Activated B cell treated with CpG ODN at 0.5 μM for 24 hours (primary cell): ENCODE measurements at regions not wholly inside any gene's neighbourhood (a gene's known extent, or its start where the extent isn't known, plus 50 kb on each side); places are given as distances from the start of the nearest gene placed in this dataset.

Experiments used
- ATAC-seq: fragments of 200-7000 bp; cut with Tn5 transposase; one replicate; pipeline ENCODE4 v1.10.0; 2021; ENCODE audit warnings: low read depth, mild to moderate bottlenecking, moderate library complexity
- CTCF ChIA-PET: fragments of 350-600 bp; sonication (Branson Sonifier 250); formaldehyde crosslinking; loops from one replicate; lab custom pipeline; 2021; ENCODE audit warnings: antibody characterized with exemption; lab: Charles Lee
- POLR2A ChIA-PET: fragments of 350-600 bp; sonication (Branson Sonifier 250); formaldehyde crosslinking; loops from one replicate; lab custom pipeline; 2021; ENCODE audit warnings: antibody characterized with exemption; lab: Charles Lee
- DNase-seq: peaks from one replicate; pipeline ENCODE4 v3.0.0; 2022
- H3K27ac Mint-ChIP-seq: one replicate; pipeline ENCODE4 v1.8.0; 2020; ENCODE audit warnings: mixed read lengths
- H3K27me3 Mint-ChIP-seq: one replicate; pipeline ENCODE4 v1.8.0; 2021; ENCODE audit warnings: mixed read lengths
- H3K36me3 Mint-ChIP-seq: one replicate; pipeline ENCODE4 v1.8.0; 2021; ENCODE audit warnings: low read depth, mixed read lengths
- H3K4me1 Mint-ChIP-seq: one replicate; pipeline ENCODE4 v1.8.0; 2021; ENCODE audit warnings: mixed read lengths
- H3K4me3 Mint-ChIP-seq: one replicate; pipeline ENCODE4 v1.8.0; 2020; ENCODE audit warnings: mild to moderate bottlenecking, mixed read lengths
- H3K9me3 Mint-ChIP-seq: one replicate; pipeline ENCODE4 v1.8.0; 2020; ENCODE audit warnings: mixed read lengths
- intact Hi-C: fragments of 100-400 bp; cut with micrococcal nuclease; formaldehyde crosslinking; loops from one replicate; pipeline ENCODE4 v1.15.1; 2024
- TF ChIP-seq, protein P1 (sequence below): fragments of 200-600 bp; IDR thresholded peaks from one replicate; pipeline ENCODE4 v1.8.0; 2022; ENCODE audit warnings: antibody characterized with exemption, mild to moderate bottlenecking

- H3K36me3 Mint-ChIP-seq: no peaks in the 10 kb centered on the region
- no peaks in the 10 kb centered on the region for H3K4me1 Mint-ChIP-seq
- TF ChIP-seq, protein P1, sequence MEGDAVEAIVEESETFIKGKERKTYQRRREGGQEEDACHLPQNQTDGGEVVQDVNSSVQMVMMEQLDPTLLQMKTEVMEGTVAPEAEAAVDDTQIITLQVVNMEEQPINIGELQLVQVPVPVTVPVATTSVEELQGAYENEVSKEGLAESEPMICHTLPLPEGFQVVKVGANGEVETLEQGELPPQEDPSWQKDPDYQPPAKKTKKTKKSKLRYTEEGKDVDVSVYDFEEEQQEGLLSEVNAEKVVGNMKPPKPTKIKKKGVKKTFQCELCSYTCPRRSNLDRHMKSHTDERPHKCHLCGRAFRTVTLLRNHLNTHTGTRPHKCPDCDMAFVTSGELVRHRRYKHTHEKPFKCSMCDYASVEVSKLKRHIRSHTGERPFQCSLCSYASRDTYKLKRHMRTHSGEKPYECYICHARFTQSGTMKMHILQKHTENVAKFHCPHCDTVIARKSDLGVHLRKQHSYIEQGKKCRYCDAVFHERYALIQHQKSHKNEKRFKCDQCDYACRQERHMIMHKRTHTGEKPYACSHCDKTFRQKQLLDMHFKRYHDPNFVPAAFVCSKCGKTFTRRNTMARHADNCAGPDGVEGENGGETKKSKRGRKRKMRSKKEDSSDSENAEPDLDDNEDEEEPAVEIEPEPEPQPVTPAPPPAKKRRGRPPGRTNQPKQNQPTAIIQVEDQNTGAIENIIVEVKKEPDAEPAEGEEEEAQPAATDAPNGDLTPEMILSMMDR: no peak
- H3K4me3 Mint-ChIP-seq: no peak overlapping the region
- CTCF ChIA-PET: no interaction called here
- DNase-seq (no peak), ATAC-seq (no peak)
- peaks cover 2% of the 10 kb centered on the region for H3K27me3 Mint-ChIP-seq
- intact Hi-C loops: no loop called here
- POLR2A ChIA-PET: no interaction called here
- H3K9me3 Mint-ChIP-seq: no peaks in the 10 kb centered on the region
- H3K27ac Mint-ChIP-seq: no peak overlapping the region
Measured at GRCh38 chr3:161555320-161555719, 58.7 kb downstream of the OTOL1 start.

DNA sequence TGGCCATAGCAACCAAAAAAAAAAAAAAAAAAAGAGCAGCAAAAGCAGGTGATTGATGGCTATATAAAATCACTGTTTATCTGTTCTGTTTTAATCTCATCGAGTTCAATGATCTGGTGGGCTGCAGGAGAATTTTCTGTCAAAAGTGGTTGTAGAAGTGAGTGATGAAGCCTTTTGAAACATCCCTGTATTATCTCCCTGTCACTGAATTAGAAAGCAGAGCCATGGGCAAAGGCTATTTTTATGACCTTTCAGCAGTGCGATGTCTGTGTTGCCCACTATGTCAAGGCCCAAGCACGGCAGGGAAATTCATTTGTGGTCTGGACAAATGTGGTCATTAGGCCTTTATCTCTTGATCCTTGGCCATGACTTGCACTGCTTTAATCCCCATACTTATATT, 59.9 kb downstream of the OTOL1 start:
- no peak overlapping the region for H3K4me3 Mint-ChIP-seq
- no peaks in the 10 kb centered on the region for H3K4me1 Mint-ChIP-seq
- H3K27ac Mint-ChIP-seq: no peak overlapping the region
- TF ChIP-seq, protein P1: no peak
- CTCF ChIA-PET: no interaction called here
- intact Hi-C loops: no loop called here
- peaks cover 2% of the 10 kb centered on the region for H3K27me3 Mint-ChIP-seq
- POLR2A ChIA-PET: no interaction called here
- no peak for DNase-seq
- ATAC-seq: no peak
- no peaks in the 10 kb centered on the region for H3K9me3 Mint-ChIP-seq
- no peaks in the 10 kb centered on the region for H3K36me3 Mint-ChIP-seq

GRCh38 chr3:161556941-161557340, 60.3 kb downstream of the OTOL1 start:
- CTCF ChIA-PET: no interaction called here
- ATAC-seq: no peak
- POLR2A ChIA-PET: no interaction called here

GRCh38 chr3:161557445-161558150, 61.0 kb downstream of the OTOL1 start:
- intact Hi-C loops: no loop called here
- Mint-ChIP-seq H3K9me3 (no peaks in the 10 kb centered on the region), H3K36me3 (no peaks in the 10 kb centered on the region), H3K27me3 (peaks cover 2% of the 10 kb centered on the region), H3K27ac (no peak overlapping the region), H3K4me1 (no peaks in the 10 kb centered on the region), H3K4me3 (no peak overlapping the region)
- ChIA-PET POLR2A (no interaction called here), CTCF (no interaction called here)
- TF ChIP-seq, protein P1: no peak
- ATAC-seq: no peak
- no peak for DNase-seq

More at GRCh38 chr3:161556941-161557340, 60.3 kb downstream of the OTOL1 start:
- no peak for DNase-seq
- TF ChIP-seq, protein P1: no peak
- H3K4me3 Mint-ChIP-seq: no peak overlapping the region
- no peaks in the 10 kb centered on the region for H3K4me1 Mint-ChIP-seq
- H3K9me3 Mint-ChIP-seq: no peaks in the 10 kb centered on the region
- H3K27me3 Mint-ChIP-seq: peaks cover 2% of the 10 kb centered on the region
- intact Hi-C loops: no loop called here
- no peaks in the 10 kb centered on the region for H3K36me3 Mint-ChIP-seq
- no peak overlapping the region for H3K27ac Mint-ChIP-seq

GRCh38 chr3:161558236-161558635, 61.6 kb downstream of the OTOL1 start:
- CTCF ChIA-PET: no interaction called here
- ATAC-seq (no peak), DNase-seq (no peak)
- H3K4me3 Mint-ChIP-seq: no peak overlapping the region
- intact Hi-C loops: no loop called here
- no peaks in the 10 kb centered on the region for H3K9me3 Mint-ChIP-seq
- no peaks in the 10 kb centered on the region for H3K36me3 Mint-ChIP-seq
- TF ChIP-seq, protein P1: no peak
- POLR2A ChIA-PET: no interaction called here
- no peaks in the 10 kb centered on the region for H3K4me1 Mint-ChIP-seq
- peaks cover 2% of the 10 kb centered on the region for H3K27me3 Mint-ChIP-seq
- no peak overlapping the region for H3K27ac Mint-ChIP-seq
